ENCODE measurements at regions not wholly inside any gene's neighbourhood (a gene's known extent, or its start where the extent isn't known, plus 50 kb on each side); places are given as distances from the start of the nearest gene placed in this dataset.

GRCh38 chr6:25010902-25011625 lies 75.3 kb upstream of the RIPOR2 start:
- Histone ChIP-seq H3K9me3 (ENCODE audit: control insufficient read depth, insufficient read depth, low read length) (no peaks in the 10 kb centered on the region), H3K27me3 (ENCODE audit: control insufficient read depth, insufficient read depth, low read length) (no peaks in the 10 kb centered on the region), H3K4me3 (ENCODE audit: low read depth, low read length) (no peak overlapping the region), H3K27ac (ENCODE audit: low read depth, low read length) (peak overlapping the region; percentile 32)
- CTCF ChIA-PET, result no interaction called here
- POLR2A ChIA-PET, result no interaction called here
- no peak for TF ChIP-seq CTCF (IDR thresholded peaks at IDR 0.05; ENCODE audit: low read depth, low read length)
- no peak for DNase-seq (ENCODE audit: low read depth, low spot score)

GRCh38 chr6:25012657-25013056 lies 76.9 kb upstream of the RIPOR2 start:
- no peaks in the 10 kb centered on the region for H3K9me3 ChIP-seq (ENCODE audit: control insufficient read depth, insufficient read depth, low read length)
- POLR2A ChIA-PET, result interaction anchor here (0.7 kb wide), 1 partner anchor 42 kb away, joined by 3 read pairs; no protein-coding TSS in a partner anchor
- CTCF ChIA-PET, result interaction anchor here (1.7 kb wide), 1 partner anchor 157 kb away, joined by 7 read pairs; no protein-coding TSS in a partner anchor
- no peak for TF ChIP-seq CTCF (IDR thresholded peaks at IDR 0.05; ENCODE audit: low read depth, low read length)
- no peak overlapping the region for H3K27ac ChIP-seq (ENCODE audit: low read depth, low read length)
- H3K27me3 ChIP-seq (ENCODE audit: control insufficient read depth, insufficient read depth, low read length), result no peaks in the 10 kb centered on the region
- no peak for DNase-seq (ENCODE audit: low read depth, low spot score)
- no peak overlapping the region for H3K4me3 ChIP-seq (ENCODE audit: low read depth, low read length)

- POLR2A ChIA-PET, result interaction anchor here (0.7 kb wide), 1 partner anchor 41 kb away, joined by 3 read pairs; no protein-coding TSS in a partner anchor
- Histone ChIP-seq H3K9me3 (ENCODE audit: control insufficient read depth, insufficient read depth, low read length) (no peaks in the 10 kb centered on the region), H3K4me3 (ENCODE audit: low read depth, low read length) (no peak overlapping the region), H3K27me3 (ENCODE audit: control insufficient read depth, insufficient read depth, low read length) (no peaks in the 10 kb centered on the region), H3K27ac (ENCODE audit: low read depth, low read length) (no peak overlapping the region)
- TF ChIP-seq CTCF (IDR thresholded peaks at IDR 0.05; ENCODE audit: low read depth, low read length), result no peak
- no peak for DNase-seq (ENCODE audit: low read depth, low spot score)
- CTCF ChIA-PET, result interaction anchor here (1.4 to 3.1 kb wide), 3 partner anchors 22 to 158 kb away, joined by 5 to 11 read pairs (median 7); no protein-coding TSS in a partner anchor
These were observed 77.5 kb upstream of the RIPOR2 start for GRCh38 chr6:25013246-25013645.

- no peak overlapping the region for H3K27ac ChIP-seq (ENCODE audit: low read depth, low read length)
- H3K4me3 ChIP-seq (ENCODE audit: low read depth, low read length), result no peak overlapping the region
- H3K27me3 ChIP-seq (ENCODE audit: control insufficient read depth, insufficient read depth, low read length), result no peaks in the 10 kb centered on the region
- no peaks in the 10 kb centered on the region for H3K9me3 ChIP-seq (ENCODE audit: control insufficient read depth, insufficient read depth, low read length)
- DNase-seq (ENCODE audit: low read depth, low spot score), result no peak
- TF ChIP-seq CTCF (IDR thresholded peaks at IDR 0.05; ENCODE audit: low read depth, low read length), result no peak
- POLR2A ChIA-PET, result no interaction called here
- CTCF ChIA-PET, result interaction anchor here (0.6 to 3.1 kb wide), 5 partner anchors 9 to 80 kb away, joined by 3 to 11 read pairs (median 5); no protein-coding TSS in a partner anchor
These were observed 78.6 kb upstream of the RIPOR2 start for GRCh38 chr6:25014369-25014768.

GRCh38 chr6:25014791-25015560 lies 79.2 kb upstream of the RIPOR2 start:
- DNase-seq (ENCODE audit: low read depth, low spot score), result peak; percentile 18
- TF ChIP-seq CTCF (IDR thresholded peaks at IDR 0.05; ENCODE audit: low read depth, low read length), result no peak
- H3K27ac ChIP-seq (ENCODE audit: low read depth, low read length), result no peak overlapping the region
- H3K27me3 ChIP-seq (ENCODE audit: control insufficient read depth, insufficient read depth, low read length), result no peaks in the 10 kb centered on the region
- no peak overlapping the region for H3K4me3 ChIP-seq (ENCODE audit: low read depth, low read length)
- H3K9me3 ChIP-seq (ENCODE audit: control insufficient read depth, insufficient read depth, low read length), result no peaks in the 10 kb centered on the region
- CTCF ChIA-PET, result interaction anchor here (0.6 to 3.1 kb wide), 4 partner anchors 10 to 81 kb away, joined by 3 to 11 read pairs (median 4); no protein-coding TSS in a partner anchor
- POLR2A ChIA-PET, result no interaction called here
